GM21528 (cell line): ENCODE measurements at regions not wholly inside any gene's neighbourhood (a gene's known extent, or its start where the extent isn't known, plus 50 kb on each side); places are given as distances from the start of the nearest gene placed in this dataset.

Experiments
- ATAC-seq: cut with Tn5 transposase; IDR thresholded peaks from one replicate; pipeline ENCODE4 v1.9.1; 2021; ENCODE audit warnings: mild to moderate bottlenecking, moderate library complexity; ENCODE audit not compliant: unreplicated experiment, low FRiP score

DNA sequence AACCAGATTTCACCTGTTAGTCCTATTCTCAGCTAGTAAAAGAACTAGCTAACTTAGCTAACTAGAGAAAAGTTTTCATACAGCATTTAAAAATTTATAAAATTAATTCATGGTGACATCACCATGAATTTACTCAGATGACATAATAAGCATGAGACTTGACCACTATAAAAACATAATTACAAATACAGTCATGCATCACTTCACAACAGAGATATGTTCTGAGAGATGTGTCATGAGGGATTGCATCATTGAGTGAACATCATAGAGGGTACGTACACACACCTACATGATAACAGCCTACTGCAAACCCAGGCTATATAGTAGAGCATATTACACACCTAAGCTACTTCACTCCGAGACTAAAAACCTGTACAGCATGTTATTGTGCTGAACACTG lies 481.3 kb upstream of the CHAC2 start:
- ATAC-seq = no peak

- ATAC-seq = no peak
Measured at GRCh38 chr2:53275743-53276142, 491.9 kb upstream of the CHAC2 start.

DNA sequence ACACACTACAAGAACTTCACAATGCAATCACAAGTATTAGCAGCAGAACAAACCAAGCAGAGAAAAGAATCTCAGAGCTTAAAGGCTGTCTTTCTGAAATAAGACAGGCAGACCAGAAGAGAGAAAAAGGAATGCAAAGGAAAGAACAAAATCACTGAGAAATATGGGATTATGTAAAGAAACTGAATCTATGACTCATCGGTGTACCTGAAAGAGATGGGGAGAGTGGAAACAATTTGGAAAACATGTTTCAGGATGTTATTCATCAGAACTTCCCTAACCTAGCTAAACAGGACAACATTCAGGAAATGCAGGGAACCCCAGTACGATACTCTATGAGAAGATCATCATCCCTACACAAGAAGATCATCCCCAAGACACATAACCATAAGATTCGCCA lies 499.0 kb upstream of the CHAC2 start:
- ATAC-seq = no peak

DNA sequence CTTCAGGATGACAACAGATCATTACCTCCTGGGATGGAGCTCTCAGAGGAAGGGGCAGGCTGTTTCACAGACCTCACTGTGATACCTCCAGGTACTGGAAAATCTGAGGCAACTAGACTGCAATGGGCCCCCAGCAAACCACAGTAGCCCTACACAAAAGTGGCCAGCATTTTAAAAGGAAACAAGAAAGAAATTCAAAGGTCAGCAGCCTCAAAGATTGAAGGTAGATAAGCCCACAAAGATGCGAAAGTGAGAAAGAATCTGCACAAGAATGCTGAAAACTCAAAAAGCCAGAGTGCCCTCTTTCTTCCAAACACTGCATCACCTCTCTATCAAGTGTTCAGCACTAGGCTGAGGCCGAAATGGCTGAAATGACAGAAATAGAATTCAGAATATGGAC lies 499.5 kb upstream of the CHAC2 start:
- ATAC-seq = no peak

DNA sequence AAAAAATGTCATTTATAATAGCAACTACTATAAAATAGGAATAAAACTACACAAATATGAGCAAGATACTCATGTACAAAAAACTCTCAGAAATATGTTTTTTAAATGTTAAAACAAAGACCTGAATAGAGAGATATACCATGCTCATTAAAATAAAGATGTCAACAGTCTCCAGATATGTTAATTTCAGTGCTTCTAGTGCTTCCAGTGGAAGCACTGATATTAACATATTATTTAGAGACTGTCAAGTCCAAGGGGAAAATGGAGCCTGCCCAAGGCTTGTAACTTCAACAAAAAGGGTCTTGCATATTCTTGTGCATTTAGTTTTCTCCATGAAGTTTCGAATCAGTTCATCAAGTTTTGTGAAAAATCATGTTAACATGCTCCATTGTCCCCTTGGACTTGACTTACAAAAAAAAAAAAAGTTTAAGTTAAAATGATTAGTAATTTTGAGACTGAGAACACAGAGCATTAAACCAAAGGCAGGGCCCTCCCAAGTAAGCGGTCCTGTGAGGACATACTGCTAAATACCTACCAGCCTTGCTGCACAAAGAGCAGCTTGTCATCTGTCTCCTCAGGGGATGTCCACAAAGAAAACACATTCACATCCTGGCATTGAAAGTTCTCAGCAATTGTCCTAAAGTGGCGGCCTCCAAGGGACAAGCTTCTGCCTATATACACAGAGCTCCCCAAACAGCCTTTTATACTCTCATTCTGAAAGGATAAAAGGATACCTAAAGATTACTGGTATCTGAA lies 501.9 kb upstream of the CHAC2 start:
- no peak for ATAC-seq

DNA sequence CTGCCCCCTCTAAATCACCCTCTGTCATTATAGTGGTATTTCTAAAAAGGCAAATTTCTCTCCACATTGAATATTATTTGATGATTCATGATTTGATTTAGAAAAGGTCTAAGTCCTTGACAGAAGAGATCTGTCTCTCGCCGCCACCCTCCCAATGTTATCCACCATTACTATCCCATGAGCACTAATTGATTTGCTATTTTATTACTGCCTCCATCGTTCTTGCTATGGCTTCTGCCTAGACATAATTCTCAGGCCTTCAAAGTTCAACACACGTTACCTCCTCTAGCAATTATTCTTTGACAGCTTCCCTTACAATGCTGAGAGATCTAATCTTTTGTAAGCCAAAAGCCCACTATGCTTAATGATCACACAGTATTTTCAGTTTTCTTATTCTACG lies 507.0 kb upstream of the CHAC2 start:
- no peak for ATAC-seq

DNA sequence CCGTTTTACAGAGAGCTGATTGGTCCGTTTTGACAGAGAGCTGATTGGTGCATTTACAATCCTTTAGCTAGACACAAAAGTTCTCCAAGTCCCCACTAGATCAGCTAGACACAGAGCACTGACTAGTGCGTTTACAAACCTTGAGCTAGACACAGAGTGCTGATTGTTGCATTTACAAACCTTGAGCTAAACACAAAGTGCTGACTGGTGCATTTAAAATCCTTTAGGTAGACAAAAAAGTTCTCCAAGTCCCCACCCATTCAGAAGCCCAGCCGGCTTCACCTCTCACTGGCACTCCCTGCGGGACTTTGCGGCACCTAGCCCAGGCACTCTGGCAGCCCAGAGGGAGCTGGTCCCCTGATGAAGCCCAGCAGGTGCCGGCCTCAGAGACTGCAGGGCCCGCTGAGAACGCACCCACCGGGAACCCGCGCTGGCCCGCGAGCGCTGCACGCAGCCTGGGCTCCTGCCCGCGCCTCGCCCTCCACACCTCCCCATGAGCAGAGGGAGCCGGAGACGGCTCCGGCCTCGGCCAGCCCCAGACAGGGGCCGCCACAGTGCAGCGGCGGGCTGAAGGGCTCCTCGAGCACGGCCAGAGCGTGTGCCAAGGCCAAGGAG lies 508.1 kb upstream of the CHAC2 start:
- ATAC-seq = no peak

GRCh38 chr2:53257287-53257686 lies 510.3 kb upstream of the CHAC2 start:
- no peak for ATAC-seq

DNA sequence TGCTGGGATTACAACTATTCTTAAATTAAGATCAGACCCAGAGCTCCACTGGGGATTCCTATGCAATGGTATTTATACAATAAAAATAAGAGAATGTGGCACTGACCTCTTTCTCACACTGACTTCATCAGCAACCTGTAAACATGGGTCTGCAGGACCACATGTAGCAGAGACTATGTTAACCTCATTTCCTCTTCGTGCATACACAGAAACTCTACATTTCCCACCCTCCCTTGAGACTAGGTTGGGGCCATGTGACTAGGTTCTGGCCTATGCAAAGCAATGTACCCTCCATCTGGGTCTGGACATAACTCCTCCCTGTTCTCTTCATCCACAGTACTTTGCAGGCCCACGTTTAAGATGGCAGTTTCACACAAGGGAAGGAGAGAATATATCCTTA lies 514.4 kb upstream of the CHAC2 start:
- ATAC-seq = no peak

- ATAC-seq = no peak
Measured at GRCh38 chr2:53252115-53252514, 515.5 kb upstream of the CHAC2 start.

- no peak for ATAC-seq
Measured at GRCh38 chr2:53247956-53248735, 519.5 kb upstream of the CHAC2 start.

GRCh38 chr2:53243430-53243829 lies 524.2 kb upstream of the CHAC2 start:
- no peak for ATAC-seq

GRCh38 chr2:53242090-53242489 lies 525.5 kb upstream of the CHAC2 start:
- no peak for ATAC-seq

- no peak for ATAC-seq
Measured at GRCh38 chr2:53235836-53236582, 531.6 kb upstream of the CHAC2 start.

DNA sequence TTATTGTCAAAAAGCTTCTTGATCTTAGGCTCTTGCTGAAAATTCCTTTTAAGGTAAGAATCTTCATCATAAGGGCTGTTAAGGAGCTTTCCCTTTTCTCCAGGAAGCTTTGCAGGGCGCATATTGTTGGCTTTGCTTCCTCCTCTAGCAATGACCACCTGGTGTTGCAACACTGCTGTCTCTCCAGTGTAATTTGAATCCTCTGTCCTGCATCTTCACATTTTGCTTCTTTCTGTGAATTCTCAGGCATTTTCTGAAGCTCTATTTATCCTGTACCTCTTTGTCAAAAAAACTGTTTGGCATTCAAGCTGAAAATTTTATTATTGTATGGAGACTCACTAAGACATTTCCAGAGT lies 533.1 kb upstream of the CHAC2 start:
- no peak for ATAC-seq

- no peak for ATAC-seq
Measured at GRCh38 chr2:53233759-53234547, 533.7 kb upstream of the CHAC2 start.

DNA sequence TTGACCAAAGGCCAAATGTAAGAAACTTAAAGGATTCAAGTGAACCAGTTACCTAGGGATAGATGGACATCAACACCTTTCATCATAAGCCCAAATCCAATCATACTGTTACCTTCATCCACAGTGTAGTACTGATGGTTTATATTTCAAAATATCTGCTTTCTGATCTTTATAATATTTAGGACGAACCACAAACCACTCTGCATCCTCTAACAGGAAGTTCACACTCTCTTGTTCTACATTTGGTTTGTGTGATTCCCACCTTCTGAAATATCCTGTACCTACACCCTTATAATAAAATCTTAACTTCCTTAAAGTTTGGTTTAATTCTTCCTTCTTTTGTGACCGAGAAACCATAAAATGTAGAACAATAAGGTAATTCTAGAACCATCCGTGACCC lies 535.7 kb upstream of the CHAC2 start:
- no peak for ATAC-seq

- no peak for ATAC-seq
Measured at GRCh38 chr2:53230691-53231090, 536.9 kb upstream of the CHAC2 start.

DNA sequence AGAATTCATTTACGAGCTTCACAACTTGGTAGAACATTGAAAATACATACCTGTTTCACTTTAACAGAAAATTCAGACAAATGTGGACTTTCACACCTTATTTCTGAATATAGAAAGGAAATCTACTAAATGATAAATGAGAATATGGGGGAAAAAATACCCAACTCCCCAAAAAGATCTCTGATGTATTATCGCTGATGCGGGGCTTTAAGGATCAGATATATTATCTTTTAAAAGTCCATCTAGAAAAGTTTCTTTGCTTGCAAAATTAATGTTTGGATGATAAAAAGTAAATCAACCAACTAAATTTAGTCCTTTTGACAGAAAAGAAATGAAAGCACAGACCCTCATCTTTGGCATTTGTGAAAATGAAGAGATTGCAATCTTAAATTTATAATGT lies 540.1 kb upstream of the CHAC2 start:
- no peak for ATAC-seq

DNA sequence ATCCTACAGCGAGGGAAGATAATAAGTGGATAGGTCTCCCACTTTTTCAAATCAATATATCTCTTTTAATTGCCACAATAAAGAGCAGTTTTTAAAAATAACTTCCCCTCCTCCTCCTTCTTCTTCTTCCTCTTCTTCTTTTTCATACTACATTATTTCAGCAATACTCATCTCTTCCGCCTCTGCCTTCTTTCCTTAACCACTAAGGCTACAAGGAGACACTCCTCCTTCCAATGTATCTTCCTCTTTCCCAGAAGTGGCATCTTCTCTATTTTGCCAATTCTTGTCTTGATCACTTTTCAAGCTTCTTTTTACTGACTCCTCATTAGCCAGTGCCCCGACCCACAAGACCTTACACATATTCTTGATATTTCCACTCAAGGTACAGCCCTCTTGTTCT lies 546.6 kb upstream of the CHAC2 start:
- ATAC-seq = no peak
